GM12865 (cell line): ENCODE measurements at regions not wholly inside any gene's neighbourhood (a gene's known extent, or its start where the extent isn't known, plus 50 kb on each side); places are given as distances from the start of the nearest gene placed in this dataset.
"Not testable (repeated sequence)": the region's sequence is repeated elsewhere in the genome, so short reads cannot be mapped to it uniquely, and the experiment has no call there.

Experiments used
- DNase-seq: peaks from one replicate; pipeline ENCODE4 v3.0.0; 2010; ENCODE audit warnings: low read depth
- H3K4me3 ChIP-seq: 2 replicates; pipeline ENCODE4 v1.5.1; 2011; ENCODE audit warnings: mild to moderate bottlenecking, low read depth, low read length, control low read depth
- CTCF ChIP-seq: IDR thresholded peaks from 2 replicates; pipeline ENCODE4 v1.5.1; 2011; ENCODE audit warnings: low read length, control low read depth, low read depth, inconsistent platforms; ENCODE audit not compliant: insufficient read depth; ENCODE audit errors: missing control alignments

GRCh38 chr15:96166223-96167200, 164.0 kb upstream of the NR2F2 start:
- no peak for DNase-seq
- H3K4me3 ChIP-seq, result no peak overlapping the region
- TF ChIP-seq CTCF, result no peak

DNA sequence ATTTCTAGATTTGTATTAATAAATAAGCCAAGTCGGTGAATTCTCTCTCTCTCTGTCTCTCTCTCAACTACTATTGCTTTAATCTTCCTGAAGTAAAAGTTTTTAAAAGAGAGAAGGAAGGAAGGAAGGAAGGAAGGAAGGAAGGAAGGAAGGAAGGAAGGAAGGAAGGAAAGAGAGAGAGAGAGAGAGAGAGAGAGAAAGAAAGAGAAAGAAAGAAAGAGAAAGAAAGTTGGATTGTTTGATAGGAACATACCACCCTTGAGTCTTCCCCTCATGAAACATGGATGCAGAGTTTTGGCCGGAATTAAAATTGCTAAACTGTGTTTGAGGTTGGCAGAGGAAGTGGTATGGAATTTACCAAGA, 159.9 kb upstream of the NR2F2 start:
- not testable (repeated sequence) for DNase-seq

GRCh38 chr15:96170979-96171739, 159.3 kb upstream of the NR2F2 start:
- no peak for DNase-seq
- no peak overlapping the region for H3K4me3 ChIP-seq

More for the DNA sequence above, 159.9 kb upstream of the NR2F2 start:
- H3K4me3 ChIP-seq, result not testable (repeated sequence)

DNA sequence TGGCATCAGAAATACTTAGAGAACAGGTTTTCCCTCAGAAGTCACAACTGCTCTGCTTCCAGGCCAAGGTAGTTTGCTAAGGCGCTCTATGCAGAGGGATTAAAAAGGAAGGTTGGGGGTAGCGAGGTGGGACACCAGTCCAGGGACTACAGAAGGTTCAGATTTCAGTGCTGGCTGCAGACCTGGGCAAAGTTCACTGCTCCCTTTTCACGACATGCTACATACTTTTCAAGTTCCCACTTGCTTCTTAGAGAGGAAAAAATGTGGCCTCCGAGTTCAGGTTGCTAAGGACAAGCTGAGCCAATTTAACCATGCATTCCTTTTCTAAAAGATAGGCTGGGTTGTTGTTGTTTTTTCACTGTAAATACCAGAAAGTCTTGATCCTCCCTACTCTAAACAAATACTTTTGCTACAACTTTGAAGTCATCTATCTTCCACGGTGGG, 158.6 kb upstream of the NR2F2 start:
- no peak for TF ChIP-seq CTCF
- no peak for DNase-seq
- H3K4me3 ChIP-seq, result no peak overlapping the region

More at GRCh38 chr15:96170979-96171739, 159.3 kb upstream of the NR2F2 start:
- TF ChIP-seq CTCF, result no peak

- no peak for TF ChIP-seq CTCF
These were observed 158.1 kb upstream of the NR2F2 start for GRCh38 chr15:96172417-96172816.

DNA sequence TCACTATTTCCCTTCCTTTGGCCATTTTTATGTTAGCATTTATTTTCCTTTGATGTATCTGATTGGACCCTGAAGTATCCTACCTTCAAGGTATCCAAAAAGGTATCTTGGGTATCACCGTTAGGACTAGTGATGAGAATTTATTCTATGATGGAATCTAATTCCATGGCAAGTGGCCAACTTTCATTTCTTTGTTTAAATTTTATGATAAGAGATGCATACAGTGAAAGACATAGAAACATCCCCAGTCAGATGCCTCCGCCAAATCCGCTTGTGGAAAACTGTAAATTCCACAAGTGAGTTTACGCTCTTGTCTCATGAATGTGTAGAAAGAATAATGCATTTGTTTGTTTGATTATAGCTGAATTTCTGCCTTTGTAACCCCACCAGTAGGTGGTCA, 153.7 kb upstream of the NR2F2 start:
- DNase-seq, result no peak
- TF ChIP-seq CTCF, result no peak
- no peak overlapping the region for H3K4me3 ChIP-seq

More at GRCh38 chr15:96172417-96172816, 158.1 kb upstream of the NR2F2 start:
- DNase-seq, result no peak
- no peak overlapping the region for H3K4me3 ChIP-seq

DNA sequence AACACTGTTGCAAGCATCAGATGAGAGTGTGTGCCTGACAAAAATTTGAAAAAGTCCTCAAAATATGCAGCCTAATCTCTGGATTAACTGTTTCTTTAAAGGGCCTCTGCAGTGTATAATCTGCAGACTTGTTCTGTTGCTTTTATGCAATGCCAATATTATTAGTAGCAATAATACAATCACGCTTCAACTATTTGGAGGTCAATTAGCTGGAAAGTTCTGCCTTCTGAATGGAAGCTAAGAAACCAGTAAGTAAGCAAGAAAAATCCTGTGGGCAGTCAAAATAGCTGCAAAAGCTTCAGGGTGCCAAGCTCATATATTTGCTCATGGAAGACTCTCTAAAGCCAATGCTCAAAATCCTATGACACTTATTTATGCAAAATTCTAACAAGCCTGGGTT, 153.2 kb upstream of the NR2F2 start:
- DNase-seq, result no peak
- H3K4me3 ChIP-seq, result no peak overlapping the region

More for the DNA sequence above, 153.2 kb upstream of the NR2F2 start:
- no peak for TF ChIP-seq CTCF
